Keratinocyte (primary cell): ENCODE measurements at regions not wholly inside any gene's neighbourhood (a gene's known extent, or its start where the extent isn't known, plus 50 kb on each side); places are given as distances from the start of the nearest gene placed in this dataset.

ENCODE experiments used
- DNase-seq: peaks from one replicate; pipeline ENCODE4 v3.0.0-alpha.2; 2011; ENCODE audit warnings: low read depth, missing footprints, low spot score
- FAIRE-seq: peaks from 2 replicates; lab custom pipeline; 2011; peaks lifted over from hg19 to GRCh38; lab: Jason Lieb, UNC
- H2AFZ ChIP-seq: 2 replicates; pipeline ENCODE4 v1.6.0; 2012; ENCODE audit warnings: low read length, control low read depth, inconsistent platforms; ENCODE audit not compliant: control insufficient read depth
- H3K27ac ChIP-seq: 2 replicates; pipeline ENCODE4 v1.5.1; 2011; ENCODE audit warnings: low read length; ENCODE audit not compliant: control insufficient read depth, insufficient read depth
- H3K27me3 ChIP-seq: 3 replicates; pipeline ENCODE4 v1.6.0; 2011; ENCODE audit warnings: low read length; ENCODE audit not compliant: control insufficient read depth, insufficient read depth; ENCODE audit errors: extremely low read depth
- H3K36me3 ChIP-seq, 2 experiments: 2 replicates in 1 of 2; 3 replicates in 1 of 2; pipeline ENCODE4 v1.5.1; 2011; ENCODE audit warnings: low read length in 2 of 2, mild to moderate bottlenecking in 1 of 2; ENCODE audit not compliant: control insufficient read depth in 2 of 2, insufficient read depth in 2 of 2; ENCODE audit errors: extremely low read depth in 1 of 2
- H3K4me1 ChIP-seq: 3 replicates; pipeline ENCODE4 v1.5.1; 2011; ENCODE audit warnings: low read length; ENCODE audit not compliant: control insufficient read depth, insufficient read depth; ENCODE audit errors: extremely low read depth
- H3K4me2 ChIP-seq: 3 replicates; pipeline ENCODE4 v1.6.0; 2011; ENCODE audit warnings: low read depth, low read length; ENCODE audit not compliant: control insufficient read depth, insufficient read depth; ENCODE audit errors: extremely low read depth
- H3K4me3 ChIP-seq, 3 experiments: fragments of 200-600 bp in 1 of 3; sonication (generic) in 1 of 3; 2 replicates in 2 of 3; 3 replicates in 1 of 3; pipeline ENCODE4 v1.5.1; 2011 to 2016; ENCODE audit warnings: low read length in 3 of 3, mild to moderate bottlenecking in 3 of 3, control low read depth in 2 of 3, inconsistent platforms in 1 of 3, low read depth in 1 of 3, mixed read lengths in 1 of 3, mixed run types in 1 of 3, moderate library complexity in 1 of 3; ENCODE audit not compliant: control insufficient read depth in 2 of 3, insufficient read depth in 2 of 3; ENCODE audit errors: extremely low read depth in 1 of 3
- H3K79me2 ChIP-seq: 2 replicates; pipeline ENCODE4 v1.6.0; 2012; ENCODE audit warnings: low read length; ENCODE audit not compliant: control insufficient read depth, insufficient read depth
- H3K9ac ChIP-seq: 3 replicates; pipeline ENCODE4 v1.6.0; 2011; ENCODE audit warnings: low read length; ENCODE audit not compliant: control insufficient read depth, insufficient read depth; ENCODE audit errors: extremely low read depth
- H3K9me1 ChIP-seq: 3 replicates; pipeline ENCODE4 v1.6.0; 2011; ENCODE audit warnings: low read length; ENCODE audit not compliant: control insufficient read depth, insufficient read depth; ENCODE audit errors: extremely low read depth
- H3K9me3 ChIP-seq: 2 replicates; pipeline ENCODE4 v1.5.1; 2012; ENCODE audit warnings: low read depth, low read length; ENCODE audit not compliant: control insufficient read depth
- H4K20me1 ChIP-seq: 3 replicates; pipeline ENCODE4 v1.6.0; 2011; ENCODE audit warnings: low read length; ENCODE audit not compliant: control insufficient read depth, insufficient read depth; ENCODE audit errors: extremely low read depth
- CTCF ChIP-seq, 3 experiments: IDR thresholded peaks in 1 of 3; conservative IDR thresholded peaks in 1 of 3; optimal IDR thresholded peaks in 1 of 3; 2 replicates in 2 of 3; 3 replicates in 1 of 3; pipeline versions ENCODE3 to v1.5.1; 2011; ENCODE audit warnings: low read length in 3 of 3, mild to moderate bottlenecking in 3 of 3, moderate library complexity in 2 of 3, control low read depth in 1 of 3, inconsistent platforms in 1 of 3; ENCODE audit not compliant: insufficient read depth in 2 of 3; ENCODE audit errors: extremely low read depth in 1 of 3
- EZH2 ChIP-seq: IDR thresholded peaks from one replicate; pipeline ENCODE4 v1.6.1; 2012; ENCODE audit warnings: inconsistent platforms, mild to moderate bottlenecking, low read length, moderate library complexity
- dilution Hi-C: fragments of 300-500 bp; cut with MboI; formaldehyde crosslinking; loops from one replicate; pipeline ENCODE4 v1.7.0; 2020; ENCODE audit warnings: low sequenced_read_pairs; ENCODE audit not compliant: extremely low pct_ligation_motif_present

- no peaks in the 10 kb centered on the region for H3K4me1 ChIP-seq
- no peak overlapping the region for H3K4me3 ChIP-seq
- no peaks in the 10 kb centered on the region for H3K9me1 ChIP-seq
- H3K9me3 ChIP-seq = no peaks in the 10 kb centered on the region
- H3K27ac ChIP-seq = no peak overlapping the region
- no peaks in the 10 kb centered on the region for H3K27me3 ChIP-seq
- DNase-seq = no peak
- H3K9ac ChIP-seq = no peak overlapping the region
- no peaks in the 10 kb centered on the region for H3K79me2 ChIP-seq
- FAIRE-seq = no peak
- no peaks in the 10 kb centered on the region for H3K36me3 ChIP-seq
- TF ChIP-seq EZH2 = no peak
- no peak for TF ChIP-seq CTCF (optimal IDR thresholded peaks at IDR 0.05 in 1 of 3, IDR thresholded peaks at IDR 0.05 in 1 of 3, conservative IDR thresholded peaks at IDR 0.05 in 1 of 3; ENCODE audit: extremely low read depth in 1 of 3, insufficient read depth in 2 of 3, low read length in 3 of 3)
- H3K4me2 ChIP-seq = no peak overlapping the region
- H4K20me1 ChIP-seq = no peaks in the 10 kb centered on the region
- H2AFZ ChIP-seq = no peak overlapping the region
- dilution Hi-C loops = no loop called here
Measured at GRCh38 chr14:86521031-86521730, 991.2 kb downstream of the FLRT2 start.

GRCh38 chr14:86518298-86518697, 988.4 kb downstream of the FLRT2 start:
- DNase-seq (no peak), FAIRE-seq (no peak)
- H3K9ac ChIP-seq = no peak overlapping the region
- no peak overlapping the region for H2AFZ ChIP-seq
- H3K9me1 ChIP-seq = no peaks in the 10 kb centered on the region
- H3K79me2 ChIP-seq = no peaks in the 10 kb centered on the region
- H3K9me3 ChIP-seq = no peaks in the 10 kb centered on the region
- no peaks in the 10 kb centered on the region for H3K36me3 ChIP-seq
- no peaks in the 10 kb centered on the region for H4K20me1 ChIP-seq
- no peak overlapping the region for H3K4me3 ChIP-seq
- dilution Hi-C loops = no loop called here
- no peak overlapping the region for H3K4me2 ChIP-seq
- H3K27me3 ChIP-seq = no peaks in the 10 kb centered on the region
- H3K4me1 ChIP-seq = no peaks in the 10 kb centered on the region
- TF ChIP-seq EZH2 (no peak), CTCF (optimal IDR thresholded peaks at IDR 0.05 in 1 of 3, IDR thresholded peaks at IDR 0.05 in 1 of 3, conservative IDR thresholded peaks at IDR 0.05 in 1 of 3; ENCODE audit: extremely low read depth in 1 of 3, insufficient read depth in 2 of 3, low read length in 3 of 3) (no peak)
- H3K27ac ChIP-seq = no peak overlapping the region
